ENCODE measurements at regions not wholly inside any gene's neighbourhood (a gene's known extent, or its start where the extent isn't known, plus 50 kb on each side); places are given as distances from the start of the nearest gene placed in this dataset.

GRCh38 chr6:119602215-119603178 is 252.9 kb upstream of the MAN1A1 start:
- H3K9ac ChIP-seq (ENCODE audit: low read depth, low read length), result no peak overlapping the region
- no peaks in the 10 kb centered on the region for H3K27me3 ChIP-seq (ENCODE audit: insufficient read depth, low read length)
- no peaks in the 10 kb centered on the region for H3K36me3 ChIP-seq (ENCODE audit: insufficient read depth, low read length)
- WGBS, result 92% methylated on average over 2 of the region's 3 CpGs
- no peaks in the 10 kb centered on the region for H3K4me1 ChIP-seq (ENCODE audit: insufficient read depth, low read length)
- no peaks in the 10 kb centered on the region for H3K9me3 ChIP-seq (ENCODE audit: insufficient read depth, low read depth, low read length)
- no peak overlapping the region for H3K4me3 ChIP-seq (ENCODE audit: low read length)
- no peak overlapping the region for H3K27ac ChIP-seq (ENCODE audit: low read depth, low read length)

- H3K36me3 ChIP-seq (ENCODE audit: insufficient read depth, low read length), result no peaks in the 10 kb centered on the region
- no peak overlapping the region for H3K27ac ChIP-seq (ENCODE audit: low read depth, low read length)
- no peaks in the 10 kb centered on the region for H3K27me3 ChIP-seq (ENCODE audit: insufficient read depth, low read length)
- no peak overlapping the region for H3K9ac ChIP-seq (ENCODE audit: low read depth, low read length)
- H3K4me3 ChIP-seq (ENCODE audit: low read length), result no peak overlapping the region
- no peaks in the 10 kb centered on the region for H3K9me3 ChIP-seq (ENCODE audit: insufficient read depth, low read depth, low read length)
- WGBS, result 91% methylated on average over 2 of the region's 2 CpGs
- H3K4me1 ChIP-seq (ENCODE audit: insufficient read depth, low read length), result no peaks in the 10 kb centered on the region
These were observed 249.3 kb upstream of the MAN1A1 start for GRCh38 chr6:119598883-119599282.

- Histone ChIP-seq H3K27ac (ENCODE audit: low read depth, low read length) (no peak overlapping the region), H3K4me3 (ENCODE audit: low read length) (no peak overlapping the region), H3K4me1 (ENCODE audit: insufficient read depth, low read length) (no peaks in the 10 kb centered on the region), H3K36me3 (ENCODE audit: insufficient read depth, low read length) (no peaks in the 10 kb centered on the region), H3K9me3 (ENCODE audit: insufficient read depth, low read depth, low read length) (no peaks in the 10 kb centered on the region), H3K27me3 (ENCODE audit: insufficient read depth, low read length) (no peaks in the 10 kb centered on the region), H3K9ac (ENCODE audit: low read depth, low read length) (no peak overlapping the region)
These were observed 245.3 kb upstream of the MAN1A1 start for GRCh38 chr6:119594907-119595306.

GRCh38 chr6:119591235-119591634 is 241.7 kb upstream of the MAN1A1 start:
- no peaks in the 10 kb centered on the region for H3K27me3 ChIP-seq (ENCODE audit: insufficient read depth, low read length)
- WGBS, result 100% methylated on average over 1 of the region's 2 CpGs

GRCh38 chr6:119590066-119590465 is 240.5 kb upstream of the MAN1A1 start:
- Histone ChIP-seq H3K27ac (ENCODE audit: low read depth, low read length) (no peak overlapping the region), H3K9ac (ENCODE audit: low read depth, low read length) (no peak overlapping the region), H3K4me1 (ENCODE audit: insufficient read depth, low read length) (peaks cover 6% of the 10 kb centered on the region; the same call in 1 of the 2 replicates), H3K9me3 (ENCODE audit: insufficient read depth, low read depth, low read length) (no peaks in the 10 kb centered on the region), H3K36me3 (ENCODE audit: insufficient read depth, low read length) (no peaks in the 10 kb centered on the region), H3K4me3 (ENCODE audit: low read length) (no peak overlapping the region), H3K27me3 (ENCODE audit: insufficient read depth, low read length) (no peaks in the 10 kb centered on the region)
- 95% methylated on average over 2 of the region's 2 CpGs for WGBS

More at GRCh38 chr6:119591235-119591634, 241.7 kb upstream of the MAN1A1 start:
- H3K4me1 ChIP-seq (ENCODE audit: insufficient read depth, low read length), result peaks cover 6% of the 10 kb centered on the region; the same call in 1 of the 2 replicates
- no peak overlapping the region for H3K27ac ChIP-seq (ENCODE audit: low read depth, low read length)
- no peaks in the 10 kb centered on the region for H3K9me3 ChIP-seq (ENCODE audit: insufficient read depth, low read depth, low read length)
- H3K36me3 ChIP-seq (ENCODE audit: insufficient read depth, low read length), result no peaks in the 10 kb centered on the region
- no peak overlapping the region for H3K9ac ChIP-seq (ENCODE audit: low read depth, low read length)
- H3K4me3 ChIP-seq (ENCODE audit: low read length), result no peak overlapping the region

- Histone ChIP-seq H3K4me1 (ENCODE audit: insufficient read depth, low read length) (peaks cover 6% of the 10 kb centered on the region; the same call in 1 of the 2 replicates), H3K9me3 (ENCODE audit: insufficient read depth, low read depth, low read length) (no peaks in the 10 kb centered on the region), H3K4me3 (ENCODE audit: low read length) (no peak overlapping the region), H3K36me3 (ENCODE audit: insufficient read depth, low read length) (no peaks in the 10 kb centered on the region), H3K9ac (ENCODE audit: low read depth, low read length) (no peak overlapping the region), H3K27me3 (ENCODE audit: insufficient read depth, low read length) (no peaks in the 10 kb centered on the region), H3K27ac (ENCODE audit: low read depth, low read length) (no peak overlapping the region)
- WGBS, result 89% methylated on average over 3 of the region's 3 CpGs
These were observed 238.0 kb upstream of the MAN1A1 start for GRCh38 chr6:119587537-119587936.

- Histone ChIP-seq H3K36me3 (ENCODE audit: insufficient read depth, low read length) (no peaks in the 10 kb centered on the region), H3K27me3 (ENCODE audit: insufficient read depth, low read length) (no peaks in the 10 kb centered on the region), H3K27ac (ENCODE audit: low read depth, low read length) (no peak overlapping the region), H3K4me3 (ENCODE audit: low read length) (no peak overlapping the region), H3K9me3 (ENCODE audit: insufficient read depth, low read depth, low read length) (no peaks in the 10 kb centered on the region), H3K4me1 (ENCODE audit: insufficient read depth, low read length) (peaks cover 6% of the 10 kb centered on the region; the same call in 1 of the 2 replicates), H3K9ac (ENCODE audit: low read depth, low read length) (no peak overlapping the region)
- WGBS, result 93% methylated on average over 3 of the region's 3 CpGs
These were observed 236.8 kb upstream of the MAN1A1 start for GRCh38 chr6:119586250-119586882.

- no peak overlapping the region for H3K27ac ChIP-seq (ENCODE audit: low read depth, low read length)
- no peaks in the 10 kb centered on the region for H3K27me3 ChIP-seq (ENCODE audit: insufficient read depth, low read length)
These were observed 234.5 kb upstream of the MAN1A1 start for GRCh38 chr6:119584088-119584487.

GRCh38 chr6:119581220-119581619 is 231.7 kb upstream of the MAN1A1 start:
- Histone ChIP-seq H3K4me1 (ENCODE audit: insufficient read depth, low read length) (no peaks in the 10 kb centered on the region), H3K36me3 (ENCODE audit: insufficient read depth, low read length) (no peaks in the 10 kb centered on the region), H3K4me3 (ENCODE audit: low read length) (no peak overlapping the region), H3K9me3 (ENCODE audit: insufficient read depth, low read depth, low read length) (peaks cover 4% of the 10 kb centered on the region; the same call in 1 of the 2 replicates), H3K9ac (ENCODE audit: low read depth, low read length) (no peak overlapping the region), H3K27ac (ENCODE audit: low read depth, low read length) (no peak overlapping the region), H3K27me3 (ENCODE audit: insufficient read depth, low read length) (no peaks in the 10 kb centered on the region)
- WGBS, result 83% methylated on average over 1 of the region's 3 CpGs

More at GRCh38 chr6:119584088-119584487, 234.5 kb upstream of the MAN1A1 start:
- H3K9ac ChIP-seq (ENCODE audit: low read depth, low read length), result no peak overlapping the region
- no peaks in the 10 kb centered on the region for H3K9me3 ChIP-seq (ENCODE audit: insufficient read depth, low read depth, low read length)
- no peaks in the 10 kb centered on the region for H3K36me3 ChIP-seq (ENCODE audit: insufficient read depth, low read length)
- peaks cover 6% of the 10 kb centered on the region; the same call in 1 of the 2 replicates for H3K4me1 ChIP-seq (ENCODE audit: insufficient read depth, low read length)
- no peak overlapping the region for H3K4me3 ChIP-seq (ENCODE audit: low read length)

GRCh38 chr6:119575721-119576120 is 226.2 kb upstream of the MAN1A1 start:
- 90% methylated on average over 2 of the region's 2 CpGs for WGBS
- Histone ChIP-seq H3K27ac (ENCODE audit: low read depth, low read length) (no peak overlapping the region), H3K27me3 (ENCODE audit: insufficient read depth, low read length) (no peaks in the 10 kb centered on the region), H3K4me3 (ENCODE audit: low read length) (no peak overlapping the region), H3K9me3 (ENCODE audit: insufficient read depth, low read depth, low read length) (peaks cover 4% of the 10 kb centered on the region; the same call in 1 of the 2 replicates), H3K4me1 (ENCODE audit: insufficient read depth, low read length) (no peaks in the 10 kb centered on the region), H3K36me3 (ENCODE audit: insufficient read depth, low read length) (no peaks in the 10 kb centered on the region), H3K9ac (ENCODE audit: low read depth, low read length) (no peak overlapping the region)

- no peaks in the 10 kb centered on the region for H3K4me1 ChIP-seq (ENCODE audit: insufficient read depth, low read length)
- no peak overlapping the region for H3K27ac ChIP-seq (ENCODE audit: low read depth, low read length)
- no peaks in the 10 kb centered on the region for H3K9me3 ChIP-seq (ENCODE audit: insufficient read depth, low read depth, low read length)
- no peaks in the 10 kb centered on the region for H3K27me3 ChIP-seq (ENCODE audit: insufficient read depth, low read length)
- H3K9ac ChIP-seq (ENCODE audit: low read depth, low read length), result no peak overlapping the region
- WGBS, result 86% methylated on average over 1 of the region's 2 CpGs
- no peaks in the 10 kb centered on the region for H3K36me3 ChIP-seq (ENCODE audit: insufficient read depth, low read length)
- H3K4me3 ChIP-seq (ENCODE audit: low read length), result no peak overlapping the region
These were observed 219.0 kb upstream of the MAN1A1 start for GRCh38 chr6:119568580-119568979.
